Vagina (tissue), 2 donors: ENCODE measurements at regions not wholly inside any gene's neighbourhood (a gene's known extent, or its start where the extent isn't known, plus 50 kb on each side); places are given as distances from the start of the nearest gene placed in this dataset.

Experiments used
- POLR2A ChIP-seq, 2 donors: fragments of 450-650 bp; IDR thresholded peaks; one replicate each; pipeline ENCODE4 v1.6.1; 2017; ENCODE audit warnings: antibody characterized with exemption in 2 of 2, mild to moderate bottlenecking in 2 of 2, moderate library complexity in 2 of 2
- TF ChIP-seq, protein P1 (sequence below), 3 experiments: fragments of 450-650 bp in 2 of 3; fragments of 200-600 bp in 1 of 3; sonication (generic) in 1 of 3; IDR thresholded peaks; one replicate each; pipeline ENCODE4 v1.5.1; 2017 to 2019; ENCODE audit warnings: antibody characterized with exemption in 3 of 3, mild to moderate bottlenecking in 2 of 3, moderate library complexity in 2 of 3

DNA sequence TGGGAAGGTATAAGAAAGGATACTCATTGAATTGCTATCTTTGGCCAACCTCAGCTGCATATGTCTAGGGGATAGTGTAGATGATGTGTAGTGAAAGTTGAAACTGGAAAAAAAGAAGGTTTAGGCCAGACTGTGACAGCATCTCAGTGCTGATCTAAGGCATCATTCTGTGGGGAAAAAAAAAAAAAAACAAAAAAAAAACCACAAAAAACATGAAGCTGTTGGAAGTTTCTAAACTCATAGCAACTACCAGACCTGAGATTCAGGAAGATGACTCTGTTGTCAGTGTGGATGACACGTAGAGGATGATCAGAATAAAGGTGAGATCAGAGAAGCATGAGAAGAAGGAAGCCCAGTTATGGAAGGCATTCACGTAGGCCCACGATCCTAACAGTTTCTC lies 100.8 kb upstream of the CNKSR3 start:
- TF ChIP-seq POLR2A (IDR thresholded peaks at IDR 0.05) = no peak
- TF ChIP-seq, protein P1, sequence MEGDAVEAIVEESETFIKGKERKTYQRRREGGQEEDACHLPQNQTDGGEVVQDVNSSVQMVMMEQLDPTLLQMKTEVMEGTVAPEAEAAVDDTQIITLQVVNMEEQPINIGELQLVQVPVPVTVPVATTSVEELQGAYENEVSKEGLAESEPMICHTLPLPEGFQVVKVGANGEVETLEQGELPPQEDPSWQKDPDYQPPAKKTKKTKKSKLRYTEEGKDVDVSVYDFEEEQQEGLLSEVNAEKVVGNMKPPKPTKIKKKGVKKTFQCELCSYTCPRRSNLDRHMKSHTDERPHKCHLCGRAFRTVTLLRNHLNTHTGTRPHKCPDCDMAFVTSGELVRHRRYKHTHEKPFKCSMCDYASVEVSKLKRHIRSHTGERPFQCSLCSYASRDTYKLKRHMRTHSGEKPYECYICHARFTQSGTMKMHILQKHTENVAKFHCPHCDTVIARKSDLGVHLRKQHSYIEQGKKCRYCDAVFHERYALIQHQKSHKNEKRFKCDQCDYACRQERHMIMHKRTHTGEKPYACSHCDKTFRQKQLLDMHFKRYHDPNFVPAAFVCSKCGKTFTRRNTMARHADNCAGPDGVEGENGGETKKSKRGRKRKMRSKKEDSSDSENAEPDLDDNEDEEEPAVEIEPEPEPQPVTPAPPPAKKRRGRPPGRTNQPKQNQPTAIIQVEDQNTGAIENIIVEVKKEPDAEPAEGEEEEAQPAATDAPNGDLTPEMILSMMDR (IDR thresholded peaks at IDR 0.05) = no peak
